Upper lobe of left lung (tissue), 4 donors: ENCODE measurements at regions not wholly inside any gene's neighbourhood (a gene's known extent, or its start where the extent isn't known, plus 50 kb on each side); places are given as distances from the start of the nearest gene placed in this dataset.
"Not testable (repeated sequence)": the region's sequence is repeated elsewhere in the genome, so short reads cannot be mapped to it uniquely, and the experiment has no call there.

Source experiments
- POLR2AphosphoS5 ChIP-seq, 2 donors: sonication (generic); formaldehyde crosslinking; IDR thresholded peaks; one replicate each; pipeline ENCODE4 v1.5.1; 2017; ENCODE audit warnings: antibody characterized with exemption in 2 of 2
- TF ChIP-seq, protein P1 (sequence below), 6 experiments: fragments of 450-650 bp in 4 of 6; fragments of 200-600 bp in 2 of 6; sonication (generic) in 2 of 6; IDR thresholded peaks; one replicate each; pipeline ENCODE4 v1.5.1; 2016 to 2019; ENCODE audit warnings: antibody characterized with exemption in 6 of 6

GRCh38 chr9:41040705-41041342 is 87.7 kb downstream of the FOXD4L6 start:
- TF ChIP-seq, protein P1, sequence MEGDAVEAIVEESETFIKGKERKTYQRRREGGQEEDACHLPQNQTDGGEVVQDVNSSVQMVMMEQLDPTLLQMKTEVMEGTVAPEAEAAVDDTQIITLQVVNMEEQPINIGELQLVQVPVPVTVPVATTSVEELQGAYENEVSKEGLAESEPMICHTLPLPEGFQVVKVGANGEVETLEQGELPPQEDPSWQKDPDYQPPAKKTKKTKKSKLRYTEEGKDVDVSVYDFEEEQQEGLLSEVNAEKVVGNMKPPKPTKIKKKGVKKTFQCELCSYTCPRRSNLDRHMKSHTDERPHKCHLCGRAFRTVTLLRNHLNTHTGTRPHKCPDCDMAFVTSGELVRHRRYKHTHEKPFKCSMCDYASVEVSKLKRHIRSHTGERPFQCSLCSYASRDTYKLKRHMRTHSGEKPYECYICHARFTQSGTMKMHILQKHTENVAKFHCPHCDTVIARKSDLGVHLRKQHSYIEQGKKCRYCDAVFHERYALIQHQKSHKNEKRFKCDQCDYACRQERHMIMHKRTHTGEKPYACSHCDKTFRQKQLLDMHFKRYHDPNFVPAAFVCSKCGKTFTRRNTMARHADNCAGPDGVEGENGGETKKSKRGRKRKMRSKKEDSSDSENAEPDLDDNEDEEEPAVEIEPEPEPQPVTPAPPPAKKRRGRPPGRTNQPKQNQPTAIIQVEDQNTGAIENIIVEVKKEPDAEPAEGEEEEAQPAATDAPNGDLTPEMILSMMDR (IDR thresholded peaks at IDR 0.05) = not testable (repeated sequence)
- not testable (repeated sequence) for TF ChIP-seq POLR2AphosphoS5 (IDR thresholded peaks at IDR 0.05)
